ENCODE measurements at regions not wholly inside any gene's neighbourhood (a gene's known extent, or its start where the extent isn't known, plus 50 kb on each side); places are given as distances from the start of the nearest gene placed in this dataset.

DNA sequence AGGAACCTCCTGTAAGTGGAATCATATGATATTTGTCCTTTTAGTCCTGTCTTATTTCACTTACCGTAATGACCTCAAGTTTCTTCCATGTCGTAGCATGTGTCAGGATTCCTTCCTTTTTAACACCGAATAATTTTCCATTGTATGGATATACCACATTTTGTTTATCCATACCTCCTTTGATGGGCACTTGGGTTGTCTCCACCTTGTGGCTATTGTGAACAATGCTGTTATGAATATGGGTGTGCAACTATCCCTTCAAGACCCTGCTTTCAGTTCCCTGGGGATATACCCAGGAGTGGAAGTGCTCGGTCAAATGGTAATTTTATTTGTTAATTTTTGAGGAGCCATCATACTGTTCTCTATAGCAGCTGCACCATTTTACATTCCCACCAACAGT lies 244.9 kb upstream of the BLID start:
- TF ChIP-seq POLR2A (IDR thresholded peaks at IDR 0.05; ENCODE audit: low read depth, low read length) (no peak), POLR2AphosphoS5 (IDR thresholded peaks at IDR 0.05; ENCODE audit: low read depth, low read length) (no peak), TAF1 (IDR thresholded peaks at IDR 0.05; ENCODE audit: low read depth, low read length) (no peak), SPI1 (IDR thresholded peaks at IDR 0.05; ENCODE audit: low read depth, low read length) (no peak), POU2F2 (IDR thresholded peaks at IDR 0.05; ENCODE audit: low read depth, low read length) (no peak), PAX5 (IDR thresholded peaks at IDR 0.05; ENCODE audit: insufficient read depth, low read length, severe bottlenecking) (no peak)

All from GM12891 (cell line).